ENCODE measurements at regions not wholly inside any gene's neighbourhood (a gene's known extent, or its start where the extent isn't known, plus 50 kb on each side); places are given as distances from the start of the nearest gene placed in this dataset.

DNA sequence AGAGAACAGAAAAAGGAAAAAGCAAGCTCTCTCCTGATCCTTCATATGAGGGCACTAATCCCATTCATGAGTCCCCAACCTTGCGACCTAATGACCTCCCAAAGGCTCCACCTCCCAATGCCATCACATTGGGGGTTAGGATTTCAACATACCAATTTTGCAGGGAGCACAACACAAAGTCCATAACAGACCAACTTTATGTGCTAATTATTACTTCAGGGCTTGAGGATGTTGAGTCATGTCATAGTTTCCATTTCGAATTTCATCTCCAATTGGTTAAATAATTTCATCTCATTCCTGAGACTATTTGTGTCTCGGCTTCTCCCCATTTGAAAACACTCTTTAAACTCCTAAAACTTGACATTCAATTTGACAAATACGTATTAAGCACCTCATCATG is 69.9 kb upstream of the KLF7 start:
- DNase-seq (ENCODE audit: low spot score), result no peak

DNA sequence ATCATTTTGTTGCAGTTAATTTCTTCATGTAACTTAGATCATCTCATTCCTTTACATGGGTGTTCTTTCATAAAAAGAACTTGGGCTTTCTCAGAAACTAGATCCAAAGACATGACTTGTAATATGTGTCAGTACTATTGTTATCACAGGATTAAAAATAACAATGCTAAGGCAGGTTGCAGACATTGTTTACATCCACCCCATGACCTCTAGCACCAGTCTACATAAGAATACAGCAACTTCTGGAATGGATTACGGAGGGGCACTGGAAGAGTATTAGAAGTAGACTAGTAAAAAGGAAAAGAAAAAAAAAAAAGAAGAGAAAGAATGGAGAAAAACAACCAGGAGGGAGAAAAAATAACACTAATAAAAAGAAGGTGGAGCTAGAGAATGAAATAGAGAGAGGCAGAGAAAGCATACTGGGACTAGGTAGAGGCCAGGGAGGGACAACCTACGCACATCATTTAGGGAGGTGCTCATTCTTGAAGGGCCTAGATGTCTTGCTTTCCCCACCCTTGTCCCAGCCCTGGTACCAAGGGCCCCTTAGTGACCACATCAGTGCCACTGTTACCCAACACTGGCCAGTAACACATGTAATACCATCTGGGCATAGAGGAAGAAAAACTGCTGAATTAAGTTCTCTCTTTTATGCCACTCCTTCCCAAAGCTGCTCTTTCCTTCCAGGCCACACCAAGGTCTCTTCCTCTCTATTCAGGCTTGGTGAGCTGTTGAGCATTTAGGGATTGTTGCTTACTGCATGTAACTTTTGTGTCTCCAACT is 70.6 kb upstream of the KLF7 start:
- DNase-seq (ENCODE audit: low spot score), result no peak

- DNase-seq (ENCODE audit: low spot score), result no peak
Observed at GRCh38 chr2:207238831-207239701, 73.3 kb upstream of the KLF7 start.

DNA sequence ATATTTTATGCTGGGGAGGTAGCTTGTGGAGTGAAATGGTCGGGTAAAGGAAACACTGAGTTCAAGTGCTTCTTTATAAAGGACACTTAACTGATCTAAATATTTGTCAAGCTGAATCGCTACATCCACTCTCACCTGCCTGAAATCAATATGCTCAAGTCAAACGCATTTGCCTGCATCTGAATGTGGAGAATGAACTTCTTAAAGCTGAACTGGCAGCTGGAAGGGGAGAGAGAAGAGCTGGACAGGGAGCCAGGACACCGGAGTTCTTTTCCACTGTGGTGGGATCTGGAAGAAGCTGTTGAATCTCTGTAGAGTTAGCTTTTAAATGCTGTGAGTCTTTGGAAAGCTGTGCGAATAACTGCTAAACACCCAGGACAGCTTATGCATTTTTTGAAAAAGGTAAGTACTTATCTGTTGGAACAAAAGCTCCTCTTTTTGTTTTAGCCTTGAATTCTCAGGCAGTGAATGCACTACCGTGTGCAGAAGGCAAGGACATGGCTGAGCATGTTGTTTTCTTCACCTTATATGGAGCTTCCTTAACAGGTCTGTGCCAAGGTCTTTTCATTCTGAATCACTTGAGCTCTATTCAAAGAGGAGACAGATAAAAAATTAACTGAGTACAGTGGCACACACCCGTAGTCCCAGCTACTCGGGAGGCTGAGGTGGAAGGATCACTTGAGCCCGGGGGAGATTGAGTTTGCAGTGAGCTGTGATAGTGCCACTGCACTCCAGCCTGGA is 74.2 kb upstream of the KLF7 start:
- no peak for DNase-seq (ENCODE audit: low spot score)

DNA sequence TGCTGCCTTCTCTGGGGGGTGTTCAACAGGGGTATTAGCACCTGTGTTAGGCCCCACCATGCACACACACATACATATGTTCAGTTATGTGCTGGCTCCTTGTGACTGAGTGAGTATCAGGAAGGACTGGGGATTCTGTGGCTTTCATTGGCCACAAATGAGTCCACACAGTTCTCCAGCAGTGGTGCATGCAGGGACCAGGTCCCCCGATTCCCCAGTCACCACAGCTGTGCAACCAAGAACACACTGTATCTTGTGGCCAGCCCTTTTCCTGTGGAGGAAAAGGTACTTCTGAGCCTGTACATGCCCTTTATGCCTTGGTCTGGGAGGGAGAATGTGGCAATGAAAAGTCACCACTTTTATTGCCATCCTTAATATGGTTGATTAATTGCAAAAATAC is 74.9 kb upstream of the KLF7 start:
- DNase-seq (ENCODE audit: low spot score), result no peak

- no peak for DNase-seq (ENCODE audit: low spot score)
Observed at GRCh38 chr2:207241198-207241597, 75.5 kb upstream of the KLF7 start.

DNA sequence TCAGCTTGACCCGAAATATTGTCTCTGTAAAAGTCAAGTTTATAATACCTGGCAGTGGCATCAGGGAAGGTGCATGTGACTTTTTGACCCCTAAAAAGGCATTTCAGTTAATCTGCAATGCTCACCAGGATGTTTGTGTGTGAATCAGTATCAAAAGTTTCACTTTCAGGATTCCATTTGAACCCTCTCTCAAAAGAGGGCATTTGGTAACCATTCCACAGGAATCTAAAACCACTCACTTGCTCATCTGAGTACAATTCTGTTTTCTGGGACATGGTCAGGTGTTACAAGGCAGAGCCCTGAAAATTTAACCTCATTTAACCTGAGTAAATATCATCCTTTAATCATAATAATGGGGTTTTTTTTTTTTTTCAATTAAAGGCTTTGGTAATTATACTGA is 77.9 kb upstream of the KLF7 start:
- DNase-seq (ENCODE audit: low spot score), result no peak

DNA sequence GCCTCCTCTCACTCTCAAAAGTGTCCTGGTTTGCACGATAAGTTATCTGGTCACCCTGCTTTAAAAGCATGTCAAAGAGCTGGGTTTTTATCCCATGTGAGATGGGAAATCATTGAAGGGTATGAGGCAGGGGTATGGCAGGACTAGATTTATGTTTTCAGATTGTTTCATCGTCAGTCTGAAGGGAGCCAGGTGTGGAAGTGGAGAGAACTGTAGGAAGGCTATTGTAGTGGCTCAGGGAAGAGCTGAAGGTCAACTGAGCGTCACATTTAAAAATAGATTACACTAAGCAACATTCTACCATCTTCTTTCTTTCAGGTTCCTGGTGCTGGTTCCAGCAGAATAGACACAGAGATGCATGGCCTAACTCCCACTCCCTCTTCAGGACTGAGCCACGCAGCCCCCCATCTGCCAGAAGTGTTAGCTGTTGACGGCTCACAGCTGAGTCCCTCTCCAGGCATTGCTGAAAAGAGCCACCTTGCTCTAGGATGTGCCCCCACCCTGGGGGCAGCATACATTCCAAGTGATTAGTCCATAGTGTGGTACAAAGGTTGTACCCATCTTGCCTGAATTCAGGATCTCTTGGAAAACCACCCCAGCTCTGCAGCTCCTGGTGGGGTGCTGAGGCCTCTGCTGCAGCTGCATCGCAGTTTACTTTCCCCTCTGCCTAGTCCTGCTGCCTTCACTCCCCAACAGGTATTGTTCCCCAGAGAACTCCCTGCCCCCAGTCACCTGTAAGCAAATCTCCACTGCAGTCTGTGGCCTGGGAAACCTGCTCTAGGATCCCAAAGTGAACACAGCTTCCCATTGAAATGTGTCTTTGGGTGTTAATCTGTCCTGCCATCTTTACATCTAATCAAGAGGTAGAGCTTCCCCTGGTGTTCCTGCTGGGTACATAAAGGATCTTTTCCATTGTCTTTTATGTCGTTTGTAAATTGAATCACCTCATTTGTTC is 79.5 kb upstream of the KLF7 start:
- DNase-seq (ENCODE audit: low spot score), result peak; percentile 37

GRCh38 chr2:207248702-207249377 is 83.1 kb upstream of the KLF7 start:
- no peak for DNase-seq (ENCODE audit: low spot score)

- DNase-seq (ENCODE audit: low spot score), result no peak
Observed at GRCh38 chr2:207251022-207251421, 85.3 kb upstream of the KLF7 start.

GRCh38 chr2:207251573-207252192 is 85.9 kb upstream of the KLF7 start:
- peak; percentile 99 for DNase-seq (ENCODE audit: low spot score)

GRCh38 chr2:207252416-207252815 is 86.7 kb upstream of the KLF7 start:
- DNase-seq (ENCODE audit: low spot score), result no peak

GRCh38 chr2:207252979-207253645 is 87.4 kb upstream of the KLF7 start:
- peak; percentile 83 for DNase-seq (ENCODE audit: low spot score)

DNA sequence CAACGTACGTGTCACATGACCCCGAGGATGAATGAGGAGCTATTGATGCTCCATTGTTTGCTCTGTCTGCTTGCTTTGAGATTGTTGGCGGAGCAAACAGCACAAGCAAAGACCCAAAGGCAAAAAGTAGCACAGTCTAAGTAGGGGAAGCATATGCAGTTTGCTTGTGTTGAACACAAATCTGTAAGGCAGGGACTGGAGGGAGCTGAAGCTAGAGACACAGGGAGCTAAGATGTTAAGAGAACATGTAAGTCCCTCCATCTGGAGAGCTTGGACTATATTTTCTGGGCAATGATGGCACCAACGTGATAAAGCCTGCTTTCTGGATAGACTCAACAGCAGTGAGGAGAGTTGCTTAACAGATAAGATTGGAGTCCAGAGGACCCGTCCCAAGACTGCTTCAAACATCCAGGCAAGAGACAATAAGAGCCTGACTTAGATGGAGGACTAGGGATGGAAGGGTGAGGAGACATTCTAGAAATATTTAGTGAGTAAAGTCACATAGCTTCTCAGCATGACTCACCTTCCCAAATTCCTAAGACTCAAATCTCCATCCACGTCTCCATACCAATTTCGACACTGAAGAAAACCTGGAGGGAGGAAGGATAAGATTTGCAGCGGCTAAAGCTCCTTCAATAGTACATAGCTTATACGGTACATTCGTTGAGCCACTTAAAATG is 88.1 kb upstream of the KLF7 start:
- peak; percentile 38 for DNase-seq (ENCODE audit: low spot score)

DNA sequence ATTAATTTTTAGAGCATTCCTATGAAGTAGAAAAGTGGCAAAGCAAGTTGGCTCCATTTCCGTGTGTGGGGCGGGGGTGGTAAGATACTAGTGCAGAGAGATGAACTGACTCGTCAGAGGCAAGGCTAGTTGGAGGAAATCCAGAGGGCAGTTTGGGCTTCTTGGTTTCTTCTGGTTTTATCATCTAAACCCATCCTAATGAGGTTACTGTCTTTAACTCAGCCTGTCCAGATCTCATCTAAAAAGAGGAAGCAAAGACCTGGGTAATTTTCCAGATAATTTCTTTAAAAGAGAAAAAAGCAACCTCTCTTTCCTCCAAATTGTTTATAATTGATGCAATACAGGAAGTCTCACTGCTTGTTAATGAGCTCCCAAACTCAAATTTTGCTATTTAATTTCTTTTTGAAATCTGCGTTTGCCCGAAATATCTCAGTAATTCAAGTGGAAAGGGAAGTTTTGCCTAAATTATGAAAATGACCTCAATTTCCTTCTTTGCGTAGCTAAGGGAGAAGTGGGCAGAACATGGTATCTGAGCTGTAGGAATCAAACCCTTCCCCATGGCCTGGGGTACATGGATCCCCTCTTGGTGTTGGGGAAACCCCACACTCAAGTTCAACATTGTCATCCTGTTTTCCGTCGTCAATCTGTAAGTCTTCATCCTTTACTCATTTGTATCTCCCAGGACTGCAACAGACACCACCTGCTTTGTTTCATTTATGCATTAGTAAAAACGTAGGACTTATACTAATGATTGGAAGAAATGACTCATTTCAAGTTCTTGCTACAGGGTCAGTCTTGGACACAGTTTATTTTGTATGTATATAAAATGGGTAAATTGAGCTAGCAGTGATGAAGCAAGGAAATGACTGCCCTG is 89.1 kb upstream of the KLF7 start:
- peak; percentile 67 for DNase-seq (ENCODE audit: low spot score)

DNA sequence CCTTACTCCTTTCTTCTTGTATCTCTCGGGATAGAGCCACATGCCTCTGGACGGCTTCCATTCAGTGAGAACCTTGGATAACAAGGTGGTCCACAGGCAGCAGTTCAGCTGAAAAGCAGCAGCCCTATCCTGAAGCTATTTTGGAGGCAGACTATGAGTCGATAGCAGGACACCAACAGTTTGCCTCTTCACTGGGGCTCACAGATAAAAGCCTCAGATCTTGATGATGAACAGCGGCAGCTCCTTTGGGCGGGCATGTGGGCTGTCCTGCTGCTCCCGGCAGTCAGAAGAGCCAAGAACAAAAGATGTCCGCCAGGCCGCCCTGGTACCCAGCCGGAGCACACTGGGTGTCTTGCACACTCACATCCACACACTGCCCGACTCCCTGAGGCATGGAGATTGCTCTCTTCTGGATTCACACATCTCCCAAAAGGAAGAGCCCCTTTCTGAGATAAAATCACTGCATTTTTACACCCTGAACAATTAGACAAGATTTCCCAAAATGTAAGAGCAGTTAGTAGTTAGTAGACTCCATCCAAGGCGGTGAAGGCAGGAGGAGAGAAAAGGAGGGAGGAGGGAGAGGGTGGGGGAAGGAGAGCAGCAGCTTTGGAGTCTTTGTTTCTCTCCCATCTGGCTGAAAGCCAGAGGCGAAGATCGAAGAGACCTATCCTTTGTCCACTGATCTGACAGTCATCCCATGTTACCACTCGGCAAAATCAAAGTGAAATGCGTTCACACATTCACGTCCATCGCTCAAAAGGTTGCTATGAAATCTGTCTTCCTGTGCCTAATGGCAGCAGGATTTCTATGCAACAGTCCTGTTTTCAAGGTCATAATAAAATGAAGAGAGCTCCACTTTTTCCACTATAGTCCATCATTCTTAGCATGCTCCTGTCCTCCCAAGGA is 90.1 kb upstream of the KLF7 start:
- DNase-seq (ENCODE audit: low spot score), result peak; percentile 75

All from SK-N-DZ (cell line).